ENCODE measurements at regions not wholly inside any gene's neighbourhood (a gene's known extent, or its start where the extent isn't known, plus 50 kb on each side); places are given as distances from the start of the nearest gene placed in this dataset.

- Histone ChIP-seq H3K27ac (no peak overlapping the region), H3K4me1 (peaks cover 0 to 15% (median 0%) of the 10 kb centered on the region in 6 donors), H3K36me3 (no peaks in the 10 kb centered on the region), H3K27me3 (replicated peaks in 1 of 7) (no peaks in the 10 kb centered on the region), H3K9me3 (no peaks in the 10 kb centered on the region), H3K4me3 (no peak overlapping the region)
- DNase-seq = no peak
- WGBS, 5 donors = 75 to 87% (median 81%) methylated on average over 1 of the region's 1 CpG
- intact Hi-C loops (cut with DNase I; ENCODE audit: low total_unique reads) = no loop called here
- TF ChIP-seq POLR2A (IDR thresholded peaks at IDR 0.05) (no peak), CTCF (IDR thresholded peaks at IDR 0.05 in 8 of 11, conservative IDR thresholded peaks at IDR 0.05 in 3 of 11) (no peak), POLR2AphosphoS5 (IDR thresholded peaks at IDR 0.05) (no peak)
Observed at GRCh38 chr20:4453359-4453758, 204.3 kb upstream of the ADRA1D start.

- no peaks in the 10 kb centered on the region for H3K9me3 ChIP-seq
- no peak overlapping the region for H3K27ac ChIP-seq
- DNase-seq = no peak
- no peaks in the 10 kb centered on the region for H3K36me3 ChIP-seq
- TF ChIP-seq POLR2AphosphoS5 (IDR thresholded peaks at IDR 0.05) (no peak), POLR2A (IDR thresholded peaks at IDR 0.05) (no peak), CTCF (IDR thresholded peaks at IDR 0.05 in 8 of 11, conservative IDR thresholded peaks at IDR 0.05 in 3 of 11) (no peak)
- WGBS, 5 donors = 39 to 82% (median 76%) methylated on average over 2 of the region's 2 CpGs
- H3K4me1 ChIP-seq = peaks cover 0 to 15% (median 0%) of the 10 kb centered on the region in 6 donors
- no peak overlapping the region for H3K4me3 ChIP-seq
- intact Hi-C loops (cut with DNase I; ENCODE audit: low total_unique reads) = no loop called here
- H3K27me3 ChIP-seq (replicated peaks in 1 of 7) = no peaks in the 10 kb centered on the region
Observed at GRCh38 chr20:4451487-4452081, 202.5 kb upstream of the ADRA1D start.

GRCh38 chr20:4449957-4450715 is 201.0 kb upstream of the ADRA1D start:
- Histone ChIP-seq H3K9me3 (no peaks in the 10 kb centered on the region), H3K4me3 (no peak overlapping the region), H3K36me3 (no peaks in the 10 kb centered on the region), H3K4me1 (peaks cover 0 to 15% (median 0%) of the 10 kb centered on the region in 6 donors), H3K27me3 (replicated peaks in 1 of 7) (peaks cover 0 to 10% (median 0%) of the 10 kb centered on the region in 7 donors), H3K27ac (peak overlapping the region in 1 of 8 donors; percentile 9)
- DNase-seq = no peak
- WGBS, 5 donors = 68 to 81% (median 71%) methylated on average over 11 of the region's 11 CpGs
- TF ChIP-seq POLR2A (IDR thresholded peaks at IDR 0.05) (no peak), POLR2AphosphoS5 (IDR thresholded peaks at IDR 0.05) (no peak), CTCF (IDR thresholded peaks at IDR 0.05 in 8 of 11, conservative IDR thresholded peaks at IDR 0.05 in 3 of 11) (peak in 2 of 11 experiments; percentile 11 to 18)
- intact Hi-C loops (cut with DNase I; ENCODE audit: low total_unique reads) = no loop called here

GRCh38 chr20:4445784-4446183 is 196.7 kb upstream of the ADRA1D start:
- 49 to 80% (median 62%) methylated on average over 4 of the region's 4 CpGs for WGBS, 5 donors
- DNase-seq = no peak
- H3K27ac ChIP-seq = no peak overlapping the region
- TF ChIP-seq CTCF (IDR thresholded peaks at IDR 0.05 in 8 of 11, conservative IDR thresholded peaks at IDR 0.05 in 3 of 11) = no peak
- TF ChIP-seq POLR2AphosphoS5 (IDR thresholded peaks at IDR 0.05) = no peak
- no peak for TF ChIP-seq POLR2A (IDR thresholded peaks at IDR 0.05)
- no peak overlapping the region for H3K4me3 ChIP-seq
- H3K27me3 ChIP-seq (replicated peaks in 1 of 7) = peaks cover 0 to 10% (median 0%) of the 10 kb centered on the region in 7 donors
- H3K9me3 ChIP-seq = no peaks in the 10 kb centered on the region
- H3K4me1 ChIP-seq = peaks cover 0 to 13% (median 0%) of the 10 kb centered on the region in 6 donors
- intact Hi-C loops (cut with DNase I; ENCODE audit: low total_unique reads) = no loop called here
- no peaks in the 10 kb centered on the region for H3K36me3 ChIP-seq
